K562 (cell line): ENCODE measurements at regions not wholly inside any gene's neighbourhood (a gene's known extent, or its start where the extent isn't known, plus 50 kb on each side); places are given as distances from the start of the nearest gene placed in this dataset.

ENCODE experiments used
- ATF2 ChIP-seq: sonication (generic); formaldehyde crosslinking; IDR thresholded peaks from 2 replicates; pipeline ENCODE4 v1.8.1; 2022; ENCODE audit warnings: missing genetic modification reagents
- CUX1 ChIP-seq: fragments of 200-800 bp; sonication (Bioruptor generic); IDR thresholded peaks from 2 replicates; pipeline ENCODE4 v1.6.1; 2016; ENCODE audit warnings: missing genetic modification characterization, missing compliant biosample characterization
- FOXP4 ChIP-seq: sonication (generic); formaldehyde crosslinking; IDR thresholded peaks from 2 replicates; pipeline ENCODE4 v1.8.0; 2022; ENCODE audit warnings: mild to moderate bottlenecking, missing genetic modification reagents, borderline replicate concordance
- ID3 ChIP-seq, 2 experiments: fragments of 250-450 bp in 1 of 2; fragments of 450-650 bp in 1 of 2; sonication (Bioruptor Pico) in 1 of 2; IDR thresholded peaks; 2 replicates each; pipeline versions ENCODE4 v1.6.1 to v1.8.0; 2016 to 2021; ENCODE audit warnings: mild to moderate bottlenecking in 2 of 2, moderate library complexity in 2 of 2, missing compliant biosample characterization in 1 of 2, missing genetic modification characterization in 1 of 2
- KHSRP ChIP-seq: fragments of 450-650 bp; IDR thresholded peaks from 2 replicates; pipeline ENCODE4 v1.6.1; 2017
- LCOR ChIP-seq: sonication (generic); formaldehyde crosslinking; IDR thresholded peaks from 2 replicates; pipeline ENCODE4 v1.8.0; 2022; ENCODE audit warnings: mild to moderate bottlenecking, missing genetic modification reagents
- SAP30 ChIP-seq: fragments of 200-600 bp; sonication (generic); IDR thresholded peaks from 2 replicates; pipeline ENCODE4 v1.6.1; 2012; ENCODE audit warnings: borderline replicate concordance, low read depth, mild to moderate bottlenecking, moderate library complexity, low read length, control low read depth, inconsistent platforms; ENCODE audit not compliant: insufficient read depth, poor library complexity, severe bottlenecking
- SNIP1 ChIP-seq: fragments of 450-650 bp; IDR thresholded peaks from 2 replicates; pipeline ENCODE4 v1.7.1; 2017; ENCODE audit warnings: low read depth, mild to moderate bottlenecking
- SREBF1 ChIP-seq: fragments of 150-350 bp; IDR thresholded peaks from 2 replicates; pipeline ENCODE4 v1.6.1; 2014; ENCODE audit warnings: antibody characterized with exemption, low read depth, low read length, borderline replicate concordance
- ZC3H11A ChIP-seq: IDR thresholded peaks from 2 replicates; pipeline ENCODE4 v1.6.1; 2012; ENCODE audit warnings: low read depth, low read length, improper control_type of control experiment
- ZNF124 ChIP-seq: sonication (generic); formaldehyde crosslinking; IDR thresholded peaks from 2 replicates; pipeline ENCODE4 v1.8.1; 2022; ENCODE audit warnings: missing genetic modification reagents
- ZNF134 ChIP-seq: fragments of 250-450 bp; sonication (Bioruptor Pico); conservative IDR thresholded peaks from 2 replicates; pipeline ENCODE4 v1.4.0; 2020
- ZNF449 ChIP-seq: fragments of 250-450 bp; sonication (Bioruptor Pico); IDR thresholded peaks from 2 replicates; pipeline ENCODE4 v1.8.0; 2022; ENCODE audit warnings: moderate library complexity, mild to moderate bottlenecking, inconsistent platforms
- ZNF511 ChIP-seq: sonication (generic); formaldehyde crosslinking; IDR thresholded peaks from 2 replicates; pipeline ENCODE4 v1.8.0; 2022; ENCODE audit warnings: mild to moderate bottlenecking, missing genetic modification reagents

GRCh38 chr16:85420501-85421337 is 192.4 kb upstream of the GSE1 start (continued):
- TF ChIP-seq ZNF134 (CRISPR knock-in tag) = 0 out of 2 replicates have a peak, but pooled peaks have one; percentile 20
- no peak; the same call in 1 of the 2 replicates for TF ChIP-seq ZNF511 (CRISPR knock-in tag)
- TF ChIP-seq CUX1 (CRISPR knock-in tag) = no peak
- 0 out of 2 replicates have a peak, but pooled peaks have one; percentile 77 for TF ChIP-seq LCOR (CRISPR knock-in tag)
- no peak for TF ChIP-seq ZNF124
- TF ChIP-seq ID3 (CRISPR knock-in tag; IDR thresholded peaks at IDR 0.05) = no peak
- peak; percentile 92 for TF ChIP-seq ID3 (tag; IDR thresholded peaks at IDR 0.05)
- no peak for TF ChIP-seq SNIP1
- TF ChIP-seq SAP30 = no peak
- peak; percentile 57; the same call in 1 of the 2 replicates for TF ChIP-seq FOXP4
- no peak for TF ChIP-seq ATF2 (CRISPR knock-in tag)
- no peak for TF ChIP-seq ZNF449 (CRISPR knock-in tag)
- TF ChIP-seq ZC3H11A = no peak
- 0 out of 2 replicates have a peak, but pooled peaks have one; percentile 36 for TF ChIP-seq SREBF1
- TF ChIP-seq KHSRP = no peak
